Neutrophil (primary cell): ENCODE measurements at regions not wholly inside any gene's neighbourhood (a gene's known extent, or its start where the extent isn't known, plus 50 kb on each side); places are given as distances from the start of the nearest gene placed in this dataset.

Source experiments
- H3K27ac ChIP-seq: fragments of 200-600 bp; sonication (generic); 2 replicates; pipeline ENCODE4 v1.5.1; 2016; ENCODE audit warnings: mild to moderate bottlenecking, moderate library complexity
- H3K27me3 ChIP-seq: fragments of 200-600 bp; sonication (generic); 2 replicates; pipeline ENCODE4 v1.6.0; 2016; ENCODE audit warnings: mild to moderate bottlenecking
- H3K36me3 ChIP-seq: fragments of 200-600 bp; sonication (generic); 2 replicates; pipeline ENCODE4 v1.5.1; 2017
- H3K4me1 ChIP-seq, 2 experiments: fragments of 200-600 bp in 1 of 2; sonication (generic) in 1 of 2; 1 replicate in 1 of 2; 2 replicates in 1 of 2; pipeline versions ENCODE4 v1.5.1 to v1.6.1; 2013 to 2016; ENCODE audit warnings: low read depth in 1 of 2, low read length in 1 of 2, mild to moderate bottlenecking in 1 of 2, moderate library complexity in 1 of 2; ENCODE audit not compliant: control insufficient read depth in 1 of 2, insufficient read depth in 1 of 2
- H3K4me3 ChIP-seq, 2 experiments: fragments of 200-600 bp in 1 of 2; sonication (generic) in 1 of 2; 1 replicate in 1 of 2; 2 replicates in 1 of 2; pipeline ENCODE4 v1.5.1; 2013 to 2016; ENCODE audit warnings: low read depth in 1 of 2, low read length in 1 of 2, mild to moderate bottlenecking in 1 of 2, moderate library complexity in 1 of 2
- H3K9me3 ChIP-seq: fragments of 200-600 bp; sonication (generic); 2 replicates; pipeline ENCODE4 v1.5.1; 2016
- TF ChIP-seq, protein P1 (sequence below): fragments of 200-600 bp; sonication (generic); IDR thresholded peaks from 2 replicates; pipeline ENCODE4 v1.5.1; 2016; ENCODE audit warnings: antibody characterized with exemption

DNA sequence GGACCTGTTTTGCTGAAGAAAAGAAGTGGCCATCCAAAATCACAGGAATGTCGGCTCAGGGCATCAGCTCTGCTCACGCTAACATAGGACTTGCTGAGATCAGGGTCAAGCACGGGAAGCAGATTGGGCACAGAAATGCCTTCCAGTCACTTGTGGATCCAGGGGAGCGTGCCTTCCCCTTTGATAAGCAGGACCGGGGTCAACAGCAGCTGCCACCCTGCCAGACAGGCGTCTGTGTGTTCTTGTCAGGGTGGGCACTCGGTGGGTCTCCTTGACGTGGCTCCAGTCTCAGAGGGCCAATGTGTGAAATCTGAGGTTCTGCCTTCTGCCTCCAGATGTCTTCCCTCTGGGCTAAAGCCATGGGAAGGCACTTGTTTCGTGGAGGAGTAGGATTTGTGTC lies 313.7 kb upstream of the IRX4 start:
- no peaks in the 10 kb centered on the region for H3K9me3 ChIP-seq
- no peaks in the 10 kb centered on the region for H3K27me3 ChIP-seq
- TF ChIP-seq, protein P1, sequence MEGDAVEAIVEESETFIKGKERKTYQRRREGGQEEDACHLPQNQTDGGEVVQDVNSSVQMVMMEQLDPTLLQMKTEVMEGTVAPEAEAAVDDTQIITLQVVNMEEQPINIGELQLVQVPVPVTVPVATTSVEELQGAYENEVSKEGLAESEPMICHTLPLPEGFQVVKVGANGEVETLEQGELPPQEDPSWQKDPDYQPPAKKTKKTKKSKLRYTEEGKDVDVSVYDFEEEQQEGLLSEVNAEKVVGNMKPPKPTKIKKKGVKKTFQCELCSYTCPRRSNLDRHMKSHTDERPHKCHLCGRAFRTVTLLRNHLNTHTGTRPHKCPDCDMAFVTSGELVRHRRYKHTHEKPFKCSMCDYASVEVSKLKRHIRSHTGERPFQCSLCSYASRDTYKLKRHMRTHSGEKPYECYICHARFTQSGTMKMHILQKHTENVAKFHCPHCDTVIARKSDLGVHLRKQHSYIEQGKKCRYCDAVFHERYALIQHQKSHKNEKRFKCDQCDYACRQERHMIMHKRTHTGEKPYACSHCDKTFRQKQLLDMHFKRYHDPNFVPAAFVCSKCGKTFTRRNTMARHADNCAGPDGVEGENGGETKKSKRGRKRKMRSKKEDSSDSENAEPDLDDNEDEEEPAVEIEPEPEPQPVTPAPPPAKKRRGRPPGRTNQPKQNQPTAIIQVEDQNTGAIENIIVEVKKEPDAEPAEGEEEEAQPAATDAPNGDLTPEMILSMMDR, result no peak
- H3K4me3 ChIP-seq, result no peak overlapping the region
- no peak overlapping the region for H3K27ac ChIP-seq
- H3K36me3 ChIP-seq, result no peaks in the 10 kb centered on the region
- H3K4me1 ChIP-seq, result no peaks in the 10 kb centered on the region

DNA sequence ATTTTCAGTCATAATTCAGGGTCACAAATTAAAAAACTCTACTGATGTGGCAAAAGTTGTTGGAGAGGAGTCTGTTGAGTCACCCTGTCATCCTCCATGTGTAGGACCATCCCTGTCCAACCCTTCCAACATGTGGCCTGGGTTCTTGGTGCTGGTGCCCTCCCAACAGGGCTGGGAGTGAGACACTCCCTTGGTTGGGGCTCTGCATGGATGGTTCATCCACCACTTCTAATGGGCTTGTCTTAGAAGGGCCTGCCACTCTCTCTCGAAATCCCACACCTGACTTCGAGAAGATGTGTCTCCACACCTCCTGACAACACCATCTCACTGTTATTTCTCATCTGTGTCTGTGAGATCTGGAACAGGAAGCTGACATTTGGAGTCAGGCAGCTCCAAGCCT lies 312.2 kb upstream of the IRX4 start:
- Histone ChIP-seq H3K27ac (no peak overlapping the region), H3K9me3 (no peaks in the 10 kb centered on the region), H3K27me3 (no peaks in the 10 kb centered on the region), H3K36me3 (no peaks in the 10 kb centered on the region), H3K4me1 (no peaks in the 10 kb centered on the region), H3K4me3 (no peak overlapping the region)
- TF ChIP-seq, protein P1, result no peak

DNA sequence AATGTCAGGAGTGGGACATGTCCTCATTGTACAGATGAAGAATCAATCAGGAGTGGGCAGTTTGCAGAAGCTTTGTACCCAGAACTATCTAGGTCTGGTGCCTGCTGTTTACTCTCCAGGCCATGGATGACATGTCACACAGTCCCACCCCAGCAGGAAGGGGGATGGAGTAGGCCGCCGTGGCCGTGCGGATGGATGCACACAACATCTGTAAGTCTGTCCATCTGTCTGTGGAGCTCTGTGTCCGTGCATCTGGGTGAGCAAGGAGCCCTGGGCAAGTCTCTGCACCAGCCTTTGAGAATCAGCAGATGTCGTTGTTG lies 311.5 kb upstream of the IRX4 start:
- no peaks in the 10 kb centered on the region for H3K27me3 ChIP-seq
- TF ChIP-seq, protein P1, result no peak
- H3K9me3 ChIP-seq, result no peaks in the 10 kb centered on the region
- no peaks in the 10 kb centered on the region for H3K4me1 ChIP-seq
- H3K4me3 ChIP-seq, result no peak overlapping the region
- no peaks in the 10 kb centered on the region for H3K36me3 ChIP-seq
- no peak overlapping the region for H3K27ac ChIP-seq

DNA sequence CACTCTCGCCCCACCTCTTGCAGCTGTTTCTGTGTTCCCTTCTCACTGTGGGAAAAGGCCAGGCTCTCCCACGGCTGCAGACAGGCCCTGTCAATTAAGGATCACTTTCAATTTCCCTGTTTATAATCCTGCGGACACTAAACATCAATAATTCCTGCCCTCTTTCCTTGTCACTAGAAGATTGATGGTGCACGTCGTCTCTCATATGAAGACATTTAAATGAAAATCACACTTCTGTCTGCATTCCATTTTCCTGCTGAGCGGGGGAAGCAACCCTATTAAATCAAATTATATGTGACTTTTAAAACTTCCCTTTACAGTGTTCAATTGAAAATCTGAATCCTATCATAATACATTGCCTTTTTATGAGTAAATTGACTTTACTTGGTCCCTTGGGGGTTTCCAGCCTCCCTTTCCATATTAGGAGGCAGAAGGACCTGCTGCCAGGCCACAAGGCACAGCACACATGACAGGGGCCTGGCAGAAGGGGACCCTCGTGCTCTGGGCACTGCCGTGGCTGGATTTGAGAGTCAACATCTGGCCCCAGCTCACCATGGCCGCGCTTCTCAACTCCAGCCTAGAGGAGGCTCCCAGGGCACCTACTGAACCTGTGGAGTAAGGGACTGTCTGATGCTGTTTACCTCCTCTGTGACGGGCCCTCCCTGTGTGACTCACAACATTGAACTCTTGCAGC lies 311.0 kb upstream of the IRX4 start:
- H3K36me3 ChIP-seq, result no peaks in the 10 kb centered on the region
- no peaks in the 10 kb centered on the region for H3K4me1 ChIP-seq
- no peak overlapping the region for H3K27ac ChIP-seq
- H3K4me3 ChIP-seq, result no peak overlapping the region
- no peaks in the 10 kb centered on the region for H3K27me3 ChIP-seq
- TF ChIP-seq, protein P1, result no peak
- H3K9me3 ChIP-seq, result no peaks in the 10 kb centered on the region

DNA sequence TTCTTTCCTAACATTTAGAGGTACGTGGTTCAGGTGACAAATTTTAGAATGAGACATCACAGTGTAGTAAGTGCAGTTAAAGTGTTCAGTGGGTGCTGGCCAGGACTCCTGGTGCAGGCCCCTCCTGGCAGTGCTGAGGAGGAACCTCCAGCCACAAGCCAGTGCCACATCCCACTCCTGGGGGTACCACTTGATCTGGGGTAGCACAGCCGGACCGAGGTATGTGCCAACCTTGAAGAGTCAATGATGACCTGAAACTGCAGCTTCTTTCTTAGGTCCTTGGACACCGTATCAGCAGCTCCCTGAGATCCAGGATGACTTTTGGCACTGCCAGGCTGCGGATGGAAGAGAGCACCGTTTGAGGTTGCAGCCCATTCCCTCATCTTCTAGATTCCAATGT lies 310.4 kb upstream of the IRX4 start:
- Histone ChIP-seq H3K27me3 (no peaks in the 10 kb centered on the region), H3K4me1 (no peaks in the 10 kb centered on the region), H3K36me3 (no peaks in the 10 kb centered on the region), H3K27ac (no peak overlapping the region), H3K9me3 (no peaks in the 10 kb centered on the region), H3K4me3 (no peak overlapping the region)
- TF ChIP-seq, protein P1, result no peak

DNA sequence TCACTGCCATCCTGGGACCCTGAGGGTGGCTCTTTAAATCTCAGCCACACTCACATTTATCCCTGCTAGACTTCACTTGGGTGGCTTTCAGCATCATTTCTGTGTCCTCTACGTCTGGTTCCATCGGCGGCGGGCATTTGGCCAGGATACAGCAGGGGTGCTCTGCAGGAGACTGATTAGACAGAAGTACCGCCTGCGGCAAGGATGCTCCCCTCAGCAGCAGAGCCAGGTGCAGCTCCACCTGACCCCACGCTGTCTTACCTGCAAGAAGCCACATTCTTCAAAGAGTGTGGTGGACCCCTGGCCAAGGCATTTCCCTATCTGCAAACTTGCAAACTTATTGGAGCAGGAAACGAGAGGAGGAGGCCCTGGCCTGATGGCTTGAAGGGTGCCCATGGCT lies 309.8 kb upstream of the IRX4 start:
- H3K27ac ChIP-seq, result no peak overlapping the region
- TF ChIP-seq, protein P1, result no peak
- no peak overlapping the region for H3K4me3 ChIP-seq
- H3K36me3 ChIP-seq, result no peaks in the 10 kb centered on the region
- H3K27me3 ChIP-seq, result no peaks in the 10 kb centered on the region
- H3K4me1 ChIP-seq, result no peaks in the 10 kb centered on the region
- H3K9me3 ChIP-seq, result no peaks in the 10 kb centered on the region
